Uterus (tissue), 3 donors: ENCODE measurements at regions not wholly inside any gene's neighbourhood (a gene's known extent, or its start where the extent isn't known, plus 50 kb on each side); places are given as distances from the start of the nearest gene placed in this dataset.
"Not testable (repeated sequence)": the region's sequence is repeated elsewhere in the genome, so short reads cannot be mapped to it uniquely, and the experiment has no call there.

ENCODE experiments used
- DNase-seq, 2 donors: peaks; one replicate each; pipeline ENCODE4 v3.0.0-alpha.2; 2019 to 2020
- H3K27ac ChIP-seq, 2 donors: fragments of 200-600 bp; sonication (generic); 1 replicate in 1 of 2; 2 replicates in 1 of 2; pipeline ENCODE4 v1.5.1; 2016 to 2018
- H3K27me3 ChIP-seq, 2 donors: fragments of 200-600 bp; sonication (generic); one replicate each; pipeline ENCODE4 v1.5.1; 2018 to 2019; ENCODE audit warnings: control low read depth in 1 of 2
- H3K36me3 ChIP-seq, 2 donors: fragments of 200-600 bp; sonication (generic); one replicate each; pipeline ENCODE4 v1.5.1; 2019; ENCODE audit warnings: control low read depth in 1 of 2
- H3K4me1 ChIP-seq, 2 donors: fragments of 200-600 bp; sonication (generic); one replicate each; pipeline ENCODE4 v1.5.1; 2018 to 2019; ENCODE audit warnings: control low read depth in 1 of 2
- H3K4me3 ChIP-seq, 2 donors: fragments of 200-600 bp; sonication (generic); 1 replicate in 1 of 2; 2 replicates in 1 of 2; pipeline ENCODE4 v1.5.1; 2018 to 2019; ENCODE audit warnings: mild to moderate bottlenecking in 1 of 2
- H3K9me3 ChIP-seq, 2 donors: fragments of 200-600 bp; sonication (generic); one replicate each; pipeline ENCODE4 v1.5.1; 2019; ENCODE audit warnings: control low read depth in 1 of 2
- POLR2A ChIP-seq, 2 donors: fragments of 450-650 bp; IDR thresholded peaks; one replicate each; pipeline ENCODE4 v1.6.1; 2016; ENCODE audit warnings: antibody characterized with exemption in 2 of 2, mild to moderate bottlenecking in 1 of 2, moderate library complexity in 1 of 2
- intact Hi-C: fragments of 100-400 bp; cut with DNase I; formaldehyde crosslinking; loops from one replicate; pipeline ENCODE4 v1.15.1; 2023; ENCODE audit warnings: low total_unique reads
- TF ChIP-seq, protein P1 (sequence below), 4 experiments: fragments of 200-600 bp in 2 of 4; fragments of 450-650 bp in 2 of 4; sonication (generic) in 2 of 4; IDR thresholded peaks; one replicate each; pipeline ENCODE4 v1.5.1; 2016 to 2019; ENCODE audit warnings: antibody characterized with exemption in 4 of 4, mild to moderate bottlenecking in 2 of 4, moderate library complexity in 1 of 4
- donor health status: DM: yes; HTN: yes; CAD: no.

DNA sequence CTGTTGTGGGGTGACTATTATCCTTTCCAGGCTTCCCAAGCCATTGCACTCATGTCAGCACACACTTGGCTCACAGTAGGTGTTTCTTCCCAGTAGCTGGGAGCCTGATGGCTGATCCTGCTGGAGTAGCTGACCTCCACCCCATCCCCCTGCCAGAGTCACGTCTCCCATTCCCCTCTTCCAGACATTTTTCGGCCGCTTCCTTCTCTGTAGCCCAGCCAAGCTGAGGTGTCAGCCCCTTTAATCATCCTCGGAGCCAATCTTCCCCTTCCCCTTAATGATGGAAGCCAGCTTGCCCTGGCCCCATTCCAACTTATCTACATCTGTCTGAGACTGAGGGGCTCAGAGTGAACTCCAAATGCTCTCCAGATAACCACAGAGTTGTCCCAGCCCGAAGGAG, 550.7 kb downstream of the MN1 start:
- Histone ChIP-seq H3K4me1 (peaks cover 0 to 14% of the 10 kb centered on the region in 2 donors), H3K4me3 (no peak overlapping the region), H3K27me3 (no peaks in the 10 kb centered on the region), H3K27ac (peak overlapping the region in 1 of 2 donors; percentile 2), H3K9me3 (peaks cover 0 to 3% of the 10 kb centered on the region in 2 donors), H3K36me3 (no peaks in the 10 kb centered on the region)
- TF ChIP-seq, protein P1, sequence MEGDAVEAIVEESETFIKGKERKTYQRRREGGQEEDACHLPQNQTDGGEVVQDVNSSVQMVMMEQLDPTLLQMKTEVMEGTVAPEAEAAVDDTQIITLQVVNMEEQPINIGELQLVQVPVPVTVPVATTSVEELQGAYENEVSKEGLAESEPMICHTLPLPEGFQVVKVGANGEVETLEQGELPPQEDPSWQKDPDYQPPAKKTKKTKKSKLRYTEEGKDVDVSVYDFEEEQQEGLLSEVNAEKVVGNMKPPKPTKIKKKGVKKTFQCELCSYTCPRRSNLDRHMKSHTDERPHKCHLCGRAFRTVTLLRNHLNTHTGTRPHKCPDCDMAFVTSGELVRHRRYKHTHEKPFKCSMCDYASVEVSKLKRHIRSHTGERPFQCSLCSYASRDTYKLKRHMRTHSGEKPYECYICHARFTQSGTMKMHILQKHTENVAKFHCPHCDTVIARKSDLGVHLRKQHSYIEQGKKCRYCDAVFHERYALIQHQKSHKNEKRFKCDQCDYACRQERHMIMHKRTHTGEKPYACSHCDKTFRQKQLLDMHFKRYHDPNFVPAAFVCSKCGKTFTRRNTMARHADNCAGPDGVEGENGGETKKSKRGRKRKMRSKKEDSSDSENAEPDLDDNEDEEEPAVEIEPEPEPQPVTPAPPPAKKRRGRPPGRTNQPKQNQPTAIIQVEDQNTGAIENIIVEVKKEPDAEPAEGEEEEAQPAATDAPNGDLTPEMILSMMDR (IDR thresholded peaks at IDR 0.05): no peak
- TF ChIP-seq POLR2A (IDR thresholded peaks at IDR 0.05): no peak
- no peak for DNase-seq
- intact Hi-C loops: no loop called here

DNA sequence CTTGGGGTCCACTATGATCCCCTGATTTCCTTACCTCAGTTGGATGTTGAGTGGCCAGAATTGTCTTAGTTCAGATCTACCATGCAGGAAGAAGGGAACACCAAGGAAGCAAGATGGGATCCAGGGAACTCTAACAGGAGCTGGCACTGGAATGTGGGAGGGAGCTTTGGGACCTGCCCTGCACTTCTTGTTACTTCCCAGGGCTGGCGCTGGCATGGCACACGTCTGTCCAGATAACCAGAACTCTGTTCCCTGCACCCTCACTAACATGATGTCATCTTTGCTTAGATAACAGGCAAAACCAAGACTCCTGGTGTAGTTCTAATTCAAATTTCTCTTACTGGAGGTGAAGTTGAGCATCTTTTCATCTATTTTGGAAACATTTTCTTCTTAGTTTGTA, 550.0 kb downstream of the MN1 start:
- H3K4me1 ChIP-seq: peaks cover 0 to 13% of the 10 kb centered on the region in 2 donors
- TF ChIP-seq POLR2A (IDR thresholded peaks at IDR 0.05): no peak
- TF ChIP-seq, protein P1 (IDR thresholded peaks at IDR 0.05): no peak
- intact Hi-C loops: no loop called here

DNA sequence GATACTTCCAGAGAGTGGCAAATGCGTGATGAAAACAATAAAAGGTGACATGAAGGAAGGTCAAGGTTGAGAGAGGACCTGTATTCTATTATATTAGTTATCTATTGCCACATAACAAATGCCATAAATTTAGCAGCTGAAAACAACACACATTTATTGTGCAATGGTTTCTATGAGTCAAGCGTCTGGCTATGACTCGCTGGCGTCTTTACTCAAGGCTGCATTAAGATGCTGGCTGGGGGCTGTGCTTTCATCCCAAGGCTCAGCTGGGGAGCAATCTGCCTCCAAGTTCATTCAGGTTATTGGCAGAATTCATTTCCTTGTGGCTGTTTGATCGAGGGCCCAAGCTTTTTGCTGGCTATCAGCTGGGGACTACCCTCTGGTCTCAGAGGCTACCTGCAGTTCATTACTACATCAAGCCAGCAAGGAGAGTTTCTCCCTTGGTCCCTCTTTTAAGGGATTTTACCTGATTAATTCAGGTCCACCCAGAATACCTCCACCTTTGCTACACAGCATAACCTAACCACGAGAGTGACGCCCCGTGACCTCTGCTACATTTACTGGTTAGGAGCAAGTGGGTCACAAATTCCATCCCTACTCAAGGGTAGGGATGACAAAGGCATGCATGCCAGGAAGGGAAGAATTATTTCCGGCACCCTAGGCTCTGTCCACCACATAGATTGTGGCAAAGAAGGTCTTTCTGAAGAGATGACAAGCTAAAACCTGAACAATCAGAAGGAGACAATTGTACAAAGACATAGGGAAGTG, 549.1 kb downstream of the MN1 start:
- DNase-seq: peak; percentile 67 to 74
- peaks cover 0 to 4% of the 10 kb centered on the region in 2 donors for H3K4me1 ChIP-seq
- peak overlapping the region in 1 of 2 donors; percentile 59 for H3K27ac ChIP-seq
- H3K27me3 ChIP-seq: no peaks in the 10 kb centered on the region
- no peak for TF ChIP-seq POLR2A (IDR thresholded peaks at IDR 0.05)
- TF ChIP-seq, protein P1 (IDR thresholded peaks at IDR 0.05): no peak
- intact Hi-C loops: no loop called here
- H3K9me3 ChIP-seq: peaks cover 0 to 4% of the 10 kb centered on the region in 2 donors
- H3K36me3 ChIP-seq: no peaks in the 10 kb centered on the region
- H3K4me3 ChIP-seq: no peak overlapping the region

More for the DNA sequence above, 550.0 kb downstream of the MN1 start:
- H3K36me3 ChIP-seq: no peaks in the 10 kb centered on the region
- no peak overlapping the region for H3K4me3 ChIP-seq
- H3K27me3 ChIP-seq: no peaks in the 10 kb centered on the region
- DNase-seq: no peak
- peaks cover 0 to 4% of the 10 kb centered on the region in 2 donors for H3K9me3 ChIP-seq
- H3K27ac ChIP-seq: peak overlapping the region in 1 of 2 donors; percentile 2

DNA sequence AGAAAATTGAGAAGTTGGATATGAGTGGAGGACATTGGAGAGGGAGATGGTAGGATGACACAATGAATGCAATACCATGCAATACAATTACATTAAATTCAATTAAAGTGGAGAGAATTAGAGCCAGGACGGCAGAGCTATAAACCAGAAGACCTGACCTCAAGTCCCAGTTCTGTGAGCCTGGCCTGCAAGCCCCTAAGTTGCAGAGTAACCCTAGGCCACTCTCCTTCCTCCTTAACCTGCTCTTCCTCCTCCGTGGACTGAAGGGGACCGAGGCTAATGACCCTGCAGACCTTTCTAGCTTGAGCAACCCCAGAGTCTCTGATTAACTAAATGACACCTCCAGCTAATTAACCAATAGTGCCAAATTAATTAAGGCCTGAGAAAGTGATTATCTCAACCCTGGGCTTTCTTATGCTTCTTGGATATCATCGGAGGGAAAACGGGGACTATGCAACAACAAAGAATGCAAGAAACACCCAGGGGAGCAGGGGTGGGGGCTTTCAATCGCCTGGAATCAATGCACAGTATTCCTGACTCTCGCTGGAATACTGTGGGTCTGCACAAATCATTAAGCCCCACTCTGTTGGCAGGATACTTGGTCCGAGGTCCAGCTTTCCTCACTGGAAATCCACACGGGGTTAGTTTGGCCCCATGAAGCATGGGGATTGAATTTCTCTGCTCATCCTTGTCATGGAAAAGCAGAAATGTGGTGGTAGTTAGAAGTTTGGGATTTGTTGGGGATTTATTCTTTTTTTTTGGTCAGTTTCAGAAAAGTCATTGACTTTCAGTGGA, 548.3 kb downstream of the MN1 start:
- Histone ChIP-seq H3K36me3 (no peaks in the 10 kb centered on the region), H3K27me3 (no peaks in the 10 kb centered on the region), H3K4me1 (peaks cover 0 to 2% of the 10 kb centered on the region in 2 donors), H3K4me3 (no peak overlapping the region), H3K27ac (no peak overlapping the region), H3K9me3 (peaks cover 0 to 4% of the 10 kb centered on the region in 2 donors)
- intact Hi-C loops: no loop called here
- TF ChIP-seq, protein P1 (IDR thresholded peaks at IDR 0.05): no peak
- no peak for TF ChIP-seq POLR2A (IDR thresholded peaks at IDR 0.05)
- DNase-seq: no peak

DNA sequence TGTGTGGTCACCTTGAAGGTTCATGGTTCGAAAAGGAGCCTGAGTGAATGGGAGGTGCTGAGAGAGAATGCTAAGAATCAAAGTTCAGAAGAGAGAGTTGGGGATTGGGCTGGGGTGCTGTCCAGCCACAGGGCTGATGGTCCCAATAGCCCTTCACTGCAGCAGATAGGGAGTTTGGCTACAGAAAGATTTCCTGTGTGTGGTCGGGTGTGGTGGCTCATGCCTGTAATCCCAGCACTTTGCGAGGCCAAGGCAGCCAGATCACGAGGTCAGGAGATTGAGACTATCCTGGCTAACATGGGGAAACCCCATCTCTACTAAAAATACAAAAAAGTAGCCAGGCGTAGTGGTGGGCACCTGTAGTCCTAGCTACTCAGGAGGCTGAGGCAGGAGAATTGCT, 547.5 kb downstream of the MN1 start:
- DNase-seq, H3K27ac ChIP-seq, H3K4me3 ChIP-seq, H3K9me3 ChIP-seq, intact Hi-C loops, H3K36me3 ChIP-seq, H3K4me1 ChIP-seq, H3K27me3 ChIP-seq: not testable (repeated sequence)
